Frontal cortex (tissue), 3 donors: ENCODE measurements at regions not wholly inside any gene's neighbourhood (a gene's known extent, or its start where the extent isn't known, plus 50 kb on each side); places are given as distances from the start of the nearest gene placed in this dataset.
A peak's percentile ranks its signal among the peaks of the same experiment; 100 is the strongest.

Source experiments
- DNase-seq, 2 donors: peaks; one replicate each; pipeline ENCODE4 v3.0.0; 2012; ENCODE audit warnings: low spot score in 2 of 2
- FAIRE-seq: peaks from 2 replicates; lab custom pipeline; 2012; peaks lifted over from hg19 to GRCh38; lab: Jason Lieb, UNC
- donor health status: control.
- donor health status: control.
- donor health status: control.

- DNase-seq: no peak
- FAIRE-seq: no peak
Observed at GRCh38 chr13:86201477-86201876, 402.3 kb upstream of the SLITRK6 start.

- no peak for DNase-seq
Observed at GRCh38 chr13:86193281-86193680, 394.1 kb upstream of the SLITRK6 start.

GRCh38 chr13:86188170-86188569 is 389.0 kb upstream of the SLITRK6 start:
- FAIRE-seq (no peak), DNase-seq (no peak)

More at GRCh38 chr13:86193281-86193680, 394.1 kb upstream of the SLITRK6 start:
- no peak for FAIRE-seq

- DNase-seq (no peak), FAIRE-seq (no peak)
Observed at GRCh38 chr13:86185636-86186035, 386.4 kb upstream of the SLITRK6 start.

GRCh38 chr13:86185107-86185506 is 385.9 kb upstream of the SLITRK6 start:
- FAIRE-seq (no peak), DNase-seq (no peak)

- no peak for FAIRE-seq
- DNase-seq: no peak
Observed at GRCh38 chr13:86174622-86175021, 375.4 kb upstream of the SLITRK6 start.

DNA sequence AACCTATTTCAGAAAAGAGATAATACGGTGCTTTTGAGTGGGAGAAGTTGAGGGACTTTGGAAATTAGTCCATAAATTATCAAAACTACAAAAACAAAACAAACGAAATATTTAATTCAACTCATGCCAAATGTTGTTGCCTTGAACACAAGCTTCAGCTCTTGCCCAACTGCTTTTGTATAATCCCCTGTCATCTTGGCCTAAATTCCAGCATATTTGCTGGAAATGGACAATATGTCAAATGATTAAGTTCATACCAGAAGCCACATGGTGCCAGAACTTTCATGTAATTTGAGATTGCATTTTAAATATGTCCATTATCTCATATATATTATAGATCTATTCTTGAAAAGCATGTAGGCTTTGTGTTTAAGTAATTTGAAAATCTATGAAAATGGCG is 373.7 kb upstream of the SLITRK6 start:
- no peak for DNase-seq
- FAIRE-seq: no peak

DNA sequence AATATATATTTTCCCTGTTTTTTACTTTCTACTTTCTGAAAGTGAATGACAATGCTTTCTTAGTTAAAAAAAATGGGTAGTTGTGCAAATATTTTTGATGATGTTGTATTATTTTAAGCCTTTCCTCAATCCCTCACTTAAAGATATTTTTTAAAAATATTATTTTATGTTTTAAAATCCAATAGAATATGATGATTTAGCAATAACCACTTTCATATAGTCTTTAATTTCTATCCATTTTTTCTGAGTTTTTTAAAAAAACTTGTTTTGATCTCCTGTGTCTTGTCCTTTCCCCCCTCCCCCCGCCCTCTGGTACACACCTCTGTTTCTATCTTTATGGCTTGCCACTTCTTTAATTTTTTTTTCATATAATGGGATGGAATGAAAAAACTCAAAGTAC is 362.0 kb upstream of the SLITRK6 start:
- FAIRE-seq (no peak), DNase-seq (no peak)

DNA sequence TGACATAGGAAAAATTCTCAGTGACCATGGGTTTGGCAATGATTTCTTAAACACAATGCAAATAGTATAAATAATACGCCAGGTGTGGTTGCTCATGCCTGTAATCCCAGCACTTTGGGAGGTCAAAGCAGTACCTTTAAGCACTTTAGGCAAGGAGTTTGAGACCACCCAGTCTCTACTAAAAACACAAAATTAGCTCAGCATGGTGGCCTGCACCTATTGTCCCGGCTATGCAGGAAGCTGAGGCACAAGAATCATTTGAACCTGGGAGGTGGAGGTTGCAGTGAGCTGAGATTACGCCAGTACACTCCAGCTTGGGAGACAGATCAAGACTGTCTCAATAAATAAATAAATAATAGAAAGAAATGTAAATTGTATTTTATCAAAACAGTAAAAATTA is 356.5 kb upstream of the SLITRK6 start:
- FAIRE-seq (no peak), DNase-seq (no peak)

DNA sequence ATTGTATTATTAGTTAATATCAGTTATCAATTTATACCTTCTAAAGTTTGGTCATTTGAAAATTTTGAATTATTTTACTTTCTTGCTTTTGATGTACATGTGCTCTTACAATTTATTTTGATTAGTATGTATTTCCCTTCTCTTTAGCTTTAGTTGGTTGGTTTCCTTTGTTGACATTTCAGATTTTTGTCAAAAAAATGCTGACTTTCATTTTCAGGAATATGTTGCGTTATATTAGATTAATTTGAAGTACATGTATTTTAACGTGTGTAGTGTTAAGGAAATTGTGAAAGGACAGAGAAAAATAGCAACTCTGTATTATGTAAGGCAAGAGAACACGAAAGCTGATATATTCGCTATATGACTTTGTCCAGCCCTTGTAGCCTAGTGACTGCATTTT is 342.9 kb upstream of the SLITRK6 start:
- FAIRE-seq (peak; percentile 76), DNase-seq (no peak)

DNA sequence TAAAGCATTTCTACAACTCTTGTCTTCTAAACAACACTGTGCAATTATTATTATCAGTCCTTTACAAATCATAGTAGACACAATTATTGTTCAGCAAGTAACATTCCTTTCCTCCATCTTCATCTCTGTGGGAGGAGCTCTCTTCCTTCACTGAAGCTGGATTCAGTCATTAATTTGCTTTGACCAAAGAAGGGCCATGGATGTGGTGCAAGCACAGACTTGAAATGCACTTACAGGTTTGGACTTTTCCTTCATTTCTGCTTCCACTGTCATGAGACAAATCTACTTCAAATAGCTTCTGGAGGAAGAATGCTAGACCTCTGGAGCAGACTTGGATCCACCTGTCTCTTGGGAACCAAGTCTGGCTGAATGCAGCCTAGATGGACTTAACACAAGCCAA is 336.6 kb upstream of the SLITRK6 start:
- FAIRE-seq (no peak), DNase-seq (no peak)

DNA sequence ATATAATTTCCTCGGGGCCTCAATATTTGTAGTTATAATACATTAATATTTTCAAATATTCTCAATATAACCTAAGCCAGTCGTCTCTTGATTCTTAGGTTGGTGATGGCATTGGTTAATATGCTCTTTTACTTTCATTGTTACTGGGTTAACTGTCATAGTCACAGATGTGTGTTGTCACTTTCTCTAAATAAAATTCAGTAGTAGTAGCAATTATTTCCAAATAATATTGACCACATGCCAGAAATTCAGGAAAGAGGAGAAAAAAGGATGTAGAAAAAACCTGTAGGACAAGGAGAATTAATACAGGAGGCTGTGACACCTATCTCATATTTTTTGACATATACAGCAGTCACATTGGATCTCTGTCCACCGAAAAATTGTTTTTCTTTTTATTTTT is 322.7 kb upstream of the SLITRK6 start:
- DNase-seq: no peak
- FAIRE-seq: no peak

DNA sequence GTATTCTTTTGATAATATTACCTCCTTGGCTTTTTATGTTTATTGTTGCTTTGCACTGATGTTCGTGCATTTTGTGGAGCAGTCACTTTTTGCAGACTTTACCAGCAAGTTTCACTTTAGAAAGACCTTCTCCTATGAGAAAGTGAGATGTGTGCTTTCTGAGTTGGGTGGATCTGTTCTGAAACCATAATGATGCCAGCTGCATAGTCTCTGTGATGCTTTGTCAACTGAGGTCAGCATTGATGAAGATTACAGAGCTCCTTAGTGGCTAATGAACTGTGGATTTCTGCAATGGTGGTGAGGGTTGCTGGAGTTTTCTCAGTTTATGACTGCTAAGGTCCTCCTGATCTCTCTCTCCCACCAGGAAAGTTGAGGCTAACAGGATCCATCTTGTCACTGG is 309.9 kb upstream of the SLITRK6 start:
- no peak for DNase-seq
- FAIRE-seq: no peak

GRCh38 chr13:86108334-86108733 is 309.1 kb upstream of the SLITRK6 start:
- FAIRE-seq: no peak

DNA sequence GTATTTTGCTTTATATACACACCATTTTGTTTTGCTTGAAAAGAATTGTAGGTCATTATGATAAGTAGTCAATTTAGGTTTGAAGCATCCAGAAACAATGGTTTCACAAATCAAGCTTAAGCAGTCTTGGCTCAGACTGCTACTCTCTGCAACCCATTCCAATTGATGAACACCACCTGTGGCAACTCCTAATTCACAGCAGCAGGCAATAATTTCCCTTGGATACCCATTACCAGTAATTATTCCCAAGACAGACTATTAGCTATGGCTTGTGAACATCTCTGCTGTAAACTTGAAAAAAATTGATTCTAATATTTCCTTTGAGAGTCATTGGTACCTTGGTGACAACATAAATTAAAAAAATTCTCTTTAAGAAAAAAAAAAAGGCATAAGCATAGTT is 299.3 kb upstream of the SLITRK6 start:
- no peak for FAIRE-seq
- no peak for DNase-seq

More at GRCh38 chr13:86108334-86108733, 309.1 kb upstream of the SLITRK6 start:
- no peak for DNase-seq

DNA sequence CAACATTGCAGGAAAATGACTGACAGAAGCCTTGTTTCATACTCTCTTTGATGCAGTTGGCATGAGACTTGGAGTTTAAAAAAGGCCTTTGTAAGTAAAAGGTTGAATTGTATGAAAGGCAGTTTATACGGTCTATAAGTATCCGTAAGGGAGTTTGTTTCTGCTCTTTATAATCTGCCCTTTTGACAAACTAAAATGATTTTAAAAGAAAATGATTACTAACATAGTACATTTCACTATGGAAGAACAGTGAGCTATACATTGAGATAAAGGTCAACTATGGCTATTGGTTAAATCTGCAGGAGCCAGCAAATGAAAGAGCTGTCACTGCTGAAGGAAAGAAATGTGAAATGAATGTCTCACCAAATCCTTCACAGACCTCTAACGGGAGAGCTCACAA is 296.1 kb upstream of the SLITRK6 start:
- FAIRE-seq: no peak
- DNase-seq: no peak

GRCh38 chr13:86090181-86090580 is 291.0 kb upstream of the SLITRK6 start:
- FAIRE-seq (no peak), DNase-seq (no peak)

- FAIRE-seq (no peak), DNase-seq (no peak)
Observed at GRCh38 chr13:86087244-86087643, 288.0 kb upstream of the SLITRK6 start.

DNA sequence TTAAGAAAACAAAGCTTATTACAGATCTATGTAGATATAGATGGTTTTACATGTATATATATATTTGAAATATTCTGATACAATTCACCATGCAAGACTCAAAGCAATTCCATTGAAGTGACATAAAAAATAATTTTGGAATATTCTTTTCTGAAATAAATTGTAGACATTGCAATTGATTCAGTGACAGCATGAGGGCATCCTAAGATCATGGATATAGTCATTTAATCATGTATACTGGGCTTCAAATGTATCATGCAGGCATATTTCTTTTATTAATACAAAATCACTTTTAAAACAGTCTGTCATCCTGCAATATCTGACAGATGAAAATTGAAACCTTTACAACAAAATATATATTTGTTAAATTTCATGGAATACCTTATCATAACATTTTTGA is 286.7 kb upstream of the SLITRK6 start:
- no peak for DNase-seq
- peak; percentile 40 for FAIRE-seq

GRCh38 chr13:86082121-86082520 is 282.9 kb upstream of the SLITRK6 start:
- no peak for FAIRE-seq
- DNase-seq: no peak

DNA sequence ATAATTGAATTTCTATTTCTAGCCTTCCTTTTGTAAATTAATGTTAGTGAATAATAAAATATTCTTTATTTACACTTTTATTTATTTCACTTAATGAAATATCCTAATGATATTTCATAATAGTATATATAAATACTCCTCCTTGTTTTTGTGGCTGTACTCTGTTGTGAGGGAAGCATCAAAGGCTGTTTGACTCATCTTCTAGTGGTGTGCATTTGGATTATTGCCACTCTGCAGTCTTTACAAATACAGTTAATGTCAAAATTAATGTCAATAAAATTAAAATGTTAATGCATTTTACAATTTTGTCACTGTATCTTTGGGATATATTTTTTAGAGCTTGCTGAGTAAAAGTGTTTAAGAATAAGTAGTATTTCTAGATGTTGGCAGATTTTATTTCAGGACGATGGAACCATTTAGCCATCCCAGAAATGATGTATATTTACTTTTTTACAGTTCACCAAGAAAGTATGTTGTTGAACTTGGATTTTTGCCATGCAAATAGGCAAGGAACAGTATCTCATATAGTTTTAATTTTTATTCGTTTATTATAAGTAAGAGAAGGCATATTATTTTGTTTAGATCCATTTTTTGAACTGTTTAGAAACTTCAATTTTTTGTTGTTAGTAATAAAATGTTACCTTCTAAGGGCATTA is 281.2 kb upstream of the SLITRK6 start:
- DNase-seq (no peak), FAIRE-seq (no peak)

DNA sequence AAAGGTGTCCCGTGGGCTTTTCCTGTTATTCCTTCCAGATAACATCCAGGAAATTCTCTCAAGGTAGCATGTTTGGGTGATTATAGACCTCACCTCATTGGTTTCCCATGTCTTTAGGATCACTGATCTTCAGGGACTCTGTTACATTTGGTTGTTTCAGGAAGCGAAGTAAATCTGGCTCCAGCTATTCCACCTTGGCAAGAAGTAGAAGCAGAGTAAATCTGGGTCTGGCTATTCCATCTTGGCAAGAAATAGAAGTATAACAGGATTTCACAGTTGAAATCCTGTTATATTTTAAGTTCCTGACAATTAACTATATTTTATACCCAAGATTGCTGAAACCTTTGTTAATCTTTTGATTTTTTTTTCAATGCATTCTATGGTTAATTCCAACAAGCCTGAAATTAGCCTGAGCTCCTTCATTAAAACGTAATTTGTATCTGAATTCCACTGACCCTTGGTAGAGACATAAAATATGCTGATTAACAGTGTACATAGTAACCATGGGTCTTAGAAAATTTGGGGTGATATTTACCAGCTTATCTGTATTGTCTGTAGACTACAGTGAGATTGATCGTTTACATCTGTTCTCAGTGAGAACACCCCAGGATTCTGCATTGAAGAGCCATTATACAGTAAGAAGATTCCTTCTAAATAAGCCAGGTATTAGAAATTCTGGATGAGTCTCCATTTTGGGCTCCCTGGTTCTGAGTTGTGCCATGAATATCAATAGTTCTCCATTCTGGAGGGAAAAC is 267.6 kb upstream of the SLITRK6 start:
- FAIRE-seq: no peak
- DNase-seq: no peak
